Activated T-cell treated with anti-CD3 and anti-CD28 coated beads, Interleukin-2, amount 50 U/mL, for 72 hours (primary cell): ENCODE measurements at regions not wholly inside any gene's neighbourhood (a gene's known extent, or its start where the extent isn't known, plus 50 kb on each side); places are given as distances from the start of the nearest gene placed in this dataset.

ENCODE experiments used
- ATAC-seq, 2 donors: fragments of 150-1000 bp; cut with Tn5 transposase; replicated peaks in 1 of 2; 2 replicates each; pipeline ENCODE4 v1.10.0; 2021; ENCODE audit warnings: moderate library complexity in 2 of 2, mild to moderate bottlenecking in 1 of 2
- DNase-seq, 2 donors: peaks; one replicate each; pipeline ENCODE4 v3.0.0; 2021 to 2022; ENCODE audit warnings: mixed read lengths in 1 of 2
- H3K27ac Mint-ChIP-seq: one replicate; pipeline ENCODE4 v1.8.0; 2022; ENCODE audit warnings: mild to moderate bottlenecking, moderate library complexity, mixed read lengths
- H3K27me3 Mint-ChIP-seq: one replicate; pipeline ENCODE4 v1.8.0; 2022; ENCODE audit warnings: low read depth, mixed read lengths
- H3K36me3 Mint-ChIP-seq, 2 donors: one replicate each; pipeline ENCODE4 v1.8.0; 2022; ENCODE audit warnings: mixed read lengths in 2 of 2, mild to moderate bottlenecking in 1 of 2; ENCODE audit not compliant: insufficient read depth in 2 of 2
- H3K4me1 Mint-ChIP-seq: one replicate; pipeline ENCODE4 v1.8.0; 2022; ENCODE audit warnings: low read depth, mixed read lengths
- H3K4me3 Mint-ChIP-seq, 2 donors: one replicate each; pipeline ENCODE4 v1.8.0; 2022; ENCODE audit warnings: mild to moderate bottlenecking in 2 of 2, mixed read lengths in 2 of 2, moderate library complexity in 2 of 2
- H3K9me3 Mint-ChIP-seq, 2 donors: one replicate each; pipeline ENCODE4 v1.8.0; 2022; ENCODE audit warnings: mixed read lengths in 2 of 2

GRCh38 chr1:13878021-13878420, 178.0 kb downstream of the PRDM2 start:
- no peaks in the 10 kb centered on the region for H3K4me1 Mint-ChIP-seq
- ATAC-seq, result no peak

GRCh38 chr1:13878451-13878850, 178.5 kb downstream of the PRDM2 start:
- Mint-ChIP-seq H3K36me3 (no peaks in the 10 kb centered on the region), H3K4me3 (no peak overlapping the region), H3K27me3 (no peaks in the 10 kb centered on the region), H3K4me1 (no peaks in the 10 kb centered on the region), H3K27ac (no peak overlapping the region), H3K9me3 (no peaks in the 10 kb centered on the region)
- DNase-seq, result no peak
- ATAC-seq, result no peak

More at GRCh38 chr1:13878021-13878420, 178.0 kb downstream of the PRDM2 start:
- peaks cover 2% of the 10 kb centered on the region for H3K27me3 Mint-ChIP-seq
- H3K27ac Mint-ChIP-seq, result no peak overlapping the region
- no peak overlapping the region for H3K4me3 Mint-ChIP-seq
- DNase-seq, result no peak
- no peaks in the 10 kb centered on the region for H3K9me3 Mint-ChIP-seq
- no peaks in the 10 kb centered on the region for H3K36me3 Mint-ChIP-seq

- no peak for ATAC-seq
Measured at GRCh38 chr1:13881385-13882088, 181.5 kb downstream of the PRDM2 start.

GRCh38 chr1:13888351-13888986, 188.5 kb downstream of the PRDM2 start:
- H3K27ac Mint-ChIP-seq, result no peak overlapping the region
- H3K4me3 Mint-ChIP-seq, result no peak overlapping the region
- H3K36me3 Mint-ChIP-seq, result peaks cover 0 to 2% of the 10 kb centered on the region in 2 donors
- ATAC-seq (no peak), DNase-seq (no peak)
- H3K27me3 Mint-ChIP-seq, result peaks cover 37% of the 10 kb centered on the region
- H3K9me3 Mint-ChIP-seq, result no peaks in the 10 kb centered on the region
- no peaks in the 10 kb centered on the region for H3K4me1 Mint-ChIP-seq

More at GRCh38 chr1:13881385-13882088, 181.5 kb downstream of the PRDM2 start:
- peaks cover 0 to 2% of the 10 kb centered on the region in 2 donors for H3K36me3 Mint-ChIP-seq
- H3K27me3 Mint-ChIP-seq, result peaks cover 9% of the 10 kb centered on the region
- H3K4me1 Mint-ChIP-seq, result no peaks in the 10 kb centered on the region
- no peak overlapping the region for H3K4me3 Mint-ChIP-seq
- DNase-seq, result no peak
- no peaks in the 10 kb centered on the region for H3K9me3 Mint-ChIP-seq
- H3K27ac Mint-ChIP-seq, result no peak overlapping the region

- H3K36me3 Mint-ChIP-seq, result peaks cover 0 to 2% of the 10 kb centered on the region in 2 donors
- peaks cover 47% of the 10 kb centered on the region for H3K27me3 Mint-ChIP-seq
- H3K4me3 Mint-ChIP-seq, result no peak overlapping the region
- no peaks in the 10 kb centered on the region for H3K4me1 Mint-ChIP-seq
- no peaks in the 10 kb centered on the region for H3K9me3 Mint-ChIP-seq
- DNase-seq (no peak), ATAC-seq (no peak)
- H3K27ac Mint-ChIP-seq, result no peak overlapping the region
Measured at GRCh38 chr1:13889495-13889894, 189.5 kb downstream of the PRDM2 start.

GRCh38 chr1:13890766-13891165, 190.8 kb downstream of the PRDM2 start:
- ATAC-seq (no peak), DNase-seq (no peak)
- no peaks in the 10 kb centered on the region for H3K9me3 Mint-ChIP-seq
- H3K36me3 Mint-ChIP-seq, result no peaks in the 10 kb centered on the region
- no peak overlapping the region for H3K4me3 Mint-ChIP-seq
- H3K27me3 Mint-ChIP-seq, result peaks cover 40% of the 10 kb centered on the region
- no peak overlapping the region for H3K27ac Mint-ChIP-seq
- no peaks in the 10 kb centered on the region for H3K4me1 Mint-ChIP-seq

GRCh38 chr1:13892198-13892597, 192.2 kb downstream of the PRDM2 start:
- no peaks in the 10 kb centered on the region for H3K36me3 Mint-ChIP-seq
- H3K9me3 Mint-ChIP-seq, result no peaks in the 10 kb centered on the region
- no peaks in the 10 kb centered on the region for H3K4me1 Mint-ChIP-seq
- peaks cover 40% of the 10 kb centered on the region for H3K27me3 Mint-ChIP-seq
- H3K27ac Mint-ChIP-seq, result no peak overlapping the region
- DNase-seq (no peak), ATAC-seq (no peak)
- no peak overlapping the region for H3K4me3 Mint-ChIP-seq

GRCh38 chr1:13892671-13893325, 192.8 kb downstream of the PRDM2 start:
- ATAC-seq, result no peak
- no peaks in the 10 kb centered on the region for H3K4me1 Mint-ChIP-seq

GRCh38 chr1:13893409-13893821, 193.4 kb downstream of the PRDM2 start:
- Mint-ChIP-seq H3K4me1 (no peaks in the 10 kb centered on the region), H3K4me3 (peak overlapping the region in 1 of 2 donors; percentile 12), H3K27me3 (peaks cover 40% of the 10 kb centered on the region), H3K27ac (no peak overlapping the region), H3K36me3 (no peaks in the 10 kb centered on the region), H3K9me3 (no peaks in the 10 kb centered on the region)
- DNase-seq, result no peak
- ATAC-seq, result no peak

More at GRCh38 chr1:13892671-13893325, 192.8 kb downstream of the PRDM2 start:
- DNase-seq, result no peak
- Mint-ChIP-seq H3K36me3 (no peaks in the 10 kb centered on the region), H3K27me3 (peaks cover 40% of the 10 kb centered on the region), H3K27ac (no peak overlapping the region), H3K4me3 (no peak overlapping the region), H3K9me3 (no peaks in the 10 kb centered on the region)

GRCh38 chr1:13896932-13897331, 196.9 kb downstream of the PRDM2 start:
- no peak overlapping the region for H3K4me3 Mint-ChIP-seq
- DNase-seq (no peak), ATAC-seq (no peak)
- H3K27ac Mint-ChIP-seq, result no peak overlapping the region
- no peaks in the 10 kb centered on the region for H3K4me1 Mint-ChIP-seq
- no peaks in the 10 kb centered on the region for H3K36me3 Mint-ChIP-seq
- no peaks in the 10 kb centered on the region for H3K9me3 Mint-ChIP-seq
- peaks cover 22% of the 10 kb centered on the region for H3K27me3 Mint-ChIP-seq

- Mint-ChIP-seq H3K27ac (no peak overlapping the region), H3K36me3 (no peaks in the 10 kb centered on the region), H3K27me3 (peaks cover 13% of the 10 kb centered on the region), H3K9me3 (no peaks in the 10 kb centered on the region), H3K4me3 (no peak overlapping the region), H3K4me1 (no peaks in the 10 kb centered on the region)
- no peak for ATAC-seq
- DNase-seq, result no peak
Measured at GRCh38 chr1:13898406-13898805, 198.4 kb downstream of the PRDM2 start.

GRCh38 chr1:13899856-13900255, 199.9 kb downstream of the PRDM2 start:
- no peaks in the 10 kb centered on the region for H3K27me3 Mint-ChIP-seq
- H3K9me3 Mint-ChIP-seq, result no peaks in the 10 kb centered on the region
- no peak overlapping the region for H3K27ac Mint-ChIP-seq
- H3K4me3 Mint-ChIP-seq, result no peak overlapping the region
- H3K36me3 Mint-ChIP-seq, result no peaks in the 10 kb centered on the region
- no peaks in the 10 kb centered on the region for H3K4me1 Mint-ChIP-seq
- DNase-seq, result no peak
- no peak for ATAC-seq

- DNase-seq (no peak), ATAC-seq (no peak)
- no peak overlapping the region for H3K4me3 Mint-ChIP-seq
- H3K9me3 Mint-ChIP-seq, result no peaks in the 10 kb centered on the region
- H3K27ac Mint-ChIP-seq, result no peak overlapping the region
- no peaks in the 10 kb centered on the region for H3K27me3 Mint-ChIP-seq
- H3K36me3 Mint-ChIP-seq, result no peaks in the 10 kb centered on the region
- H3K4me1 Mint-ChIP-seq, result no peaks in the 10 kb centered on the region
Measured at GRCh38 chr1:13900583-13900982, 200.6 kb downstream of the PRDM2 start.
